WTC11 (cell line): ENCODE measurements at regions not wholly inside any gene's neighbourhood (a gene's known extent, or its start where the extent isn't known, plus 50 kb on each side); places are given as distances from the start of the nearest gene placed in this dataset.

Source experiments
- ATAC-seq: fragments of 200-7000 bp; cut with Tn5 transposase; 2 replicates; pipeline ENCODE4 v1.10.0; 2021; ENCODE audit warnings: mild to moderate bottlenecking, moderate library complexity
- CTCF ChIA-PET: fragments of 300-600 bp; sonication (Branson Sonifier 250); formaldehyde crosslinking; loops from one replicate; lab custom pipeline; 2021; ENCODE audit warnings: antibody characterized with exemption; lab: Charles Lee
- POLR2A ChIA-PET: fragments of 350-600 bp; sonication (Branson Sonifier 250); formaldehyde crosslinking; loops from one replicate; lab custom pipeline; 2021; ENCODE audit warnings: antibody characterized with exemption; lab: Charles Lee
- DNase-seq: peaks from one replicate; pipeline ENCODE4 v3.0.0; 2021; ENCODE audit warnings: low spot score
- H3K27ac Mint-ChIP-seq: 2 replicates; pipeline ENCODE4 v1.8.0; 2021; ENCODE audit warnings: mixed read lengths
- H3K27me3 Mint-ChIP-seq: 2 replicates; pipeline ENCODE4 v1.8.0; 2021; ENCODE audit warnings: low read depth, mild to moderate bottlenecking, moderate library complexity, mixed read lengths
- H3K36me3 Mint-ChIP-seq: 2 replicates; pipeline ENCODE4 v1.8.0; 2021; ENCODE audit warnings: mixed read lengths
- H3K4me1 Mint-ChIP-seq: 2 replicates; pipeline ENCODE4 v1.8.0; 2022; ENCODE audit warnings: mixed read lengths
- H3K4me3 Mint-ChIP-seq: 2 replicates; pipeline ENCODE4 v1.8.0; 2021; ENCODE audit warnings: mild to moderate bottlenecking, moderate library complexity, mixed read lengths
- H3K9me3 Mint-ChIP-seq: 2 replicates; pipeline ENCODE4 v1.8.0; 2021; ENCODE audit warnings: mixed read lengths
- CBFB ChIP-seq: sonication (generic); formaldehyde crosslinking; IDR thresholded peaks from 2 replicates; pipeline ENCODE4 v1.8.1; 2022; ENCODE audit warnings: mild to moderate bottlenecking, low read depth, missing genetic modification reagents
- GABPB1 ChIP-seq: sonication (generic); formaldehyde crosslinking; IDR thresholded peaks from 2 replicates; pipeline ENCODE4 v1.8.1; 2023; ENCODE audit warnings: mild to moderate bottlenecking, missing genetic modification reagents
- JAZF1 ChIP-seq: fragments of 250-450 bp; sonication (Bioruptor Pico); IDR thresholded peaks from 2 replicates; pipeline ENCODE4 v1.9.0; 2021; ENCODE audit warnings: moderate library complexity, mild to moderate bottlenecking, inconsistent platforms
- MXD4 ChIP-seq: fragments of 250-450 bp; sonication (Bioruptor Pico); IDR thresholded peaks from 2 replicates; pipeline ENCODE4 v1.8.0; 2021; ENCODE audit warnings: mild to moderate bottlenecking, moderate library complexity, borderline replicate concordance
- NR1H2 ChIP-seq: sonication (generic); formaldehyde crosslinking; IDR thresholded peaks from 2 replicates; pipeline ENCODE4 v1.9.0; 2021; ENCODE audit warnings: mild to moderate bottlenecking, moderate library complexity, missing genetic modification reagents
- NR3C1 ChIP-seq: sonication (generic); formaldehyde crosslinking; conservative IDR thresholded peaks from 2 replicates; pipeline ENCODE4 v1.8.1; 2023; ENCODE audit warnings: low read depth, mild to moderate bottlenecking, missing genetic modification reagents
- OVOL2 ChIP-seq: fragments of 250-450 bp; sonication (Bioruptor Pico); IDR thresholded peaks from 2 replicates; pipeline ENCODE4 v1.9.0; 2021; ENCODE audit warnings: mild to moderate bottlenecking, borderline replicate concordance
- ZNF396 ChIP-seq: fragments of 250-450 bp; sonication (Bioruptor Pico); IDR thresholded peaks from 2 replicates; pipeline ENCODE4 v1.8.0; 2021; ENCODE audit warnings: mild to moderate bottlenecking, moderate library complexity, borderline replicate concordance
- ZNF416 ChIP-seq: fragments of 250-450 bp; sonication (Bioruptor Pico); IDR thresholded peaks from 2 replicates; pipeline ENCODE4 v1.9.0; 2021; ENCODE audit warnings: mild to moderate bottlenecking, inconsistent platforms
- TF ChIP-seq, protein P1 (sequence below): fragments of 250-450 bp; sonication (Bioruptor Pico); IDR thresholded peaks from 2 replicates; pipeline ENCODE4 v1.9.0; 2021; ENCODE audit warnings: mild to moderate bottlenecking, borderline replicate concordance
- TF ChIP-seq, protein P2 (sequence below): sonication (generic); formaldehyde crosslinking; IDR thresholded peaks from 2 replicates; pipeline ENCODE4 v1.8.1; 2023; ENCODE audit warnings: mild to moderate bottlenecking, missing genetic modification reagents, borderline replicate concordance
- TF ChIP-seq, protein P3 (sequence below): fragments of 200-600 bp; IDR thresholded peaks from 2 replicates; pipeline ENCODE4 v1.8.0; 2022; ENCODE audit warnings: antibody characterized with exemption
- TF ChIP-seq, protein P4 (sequence below): sonication (generic); formaldehyde crosslinking; IDR thresholded peaks from 2 replicates; pipeline ENCODE4 v1.8.1; 2023; ENCODE audit warnings: mild to moderate bottlenecking, missing genetic modification reagents, moderate library complexity
- TF ChIP-seq, protein P5 (sequence below): sonication (generic); formaldehyde crosslinking; IDR thresholded peaks from 2 replicates; pipeline ENCODE4 v1.8.1; 2022; ENCODE audit warnings: mild to moderate bottlenecking, moderate library complexity, missing genetic modification reagents
- TF ChIP-seq, protein P6 (sequence below): sonication (generic); formaldehyde crosslinking; IDR thresholded peaks from 2 replicates; pipeline ENCODE4 v1.8.0; 2022; ENCODE audit warnings: mild to moderate bottlenecking, missing genetic modification reagents
- TF ChIP-seq, protein P7 (sequence below): sonication (generic); formaldehyde crosslinking; IDR thresholded peaks from 2 replicates; pipeline ENCODE4 v1.8.0; 2023; ENCODE audit warnings: missing genetic modification reagents
- TF ChIP-seq, protein P8 (sequence below): sonication (generic); formaldehyde crosslinking; conservative IDR thresholded peaks from 2 replicates; pipeline ENCODE4 v1.8.1; 2022; ENCODE audit warnings: mild to moderate bottlenecking, missing genetic modification reagents

DNA sequence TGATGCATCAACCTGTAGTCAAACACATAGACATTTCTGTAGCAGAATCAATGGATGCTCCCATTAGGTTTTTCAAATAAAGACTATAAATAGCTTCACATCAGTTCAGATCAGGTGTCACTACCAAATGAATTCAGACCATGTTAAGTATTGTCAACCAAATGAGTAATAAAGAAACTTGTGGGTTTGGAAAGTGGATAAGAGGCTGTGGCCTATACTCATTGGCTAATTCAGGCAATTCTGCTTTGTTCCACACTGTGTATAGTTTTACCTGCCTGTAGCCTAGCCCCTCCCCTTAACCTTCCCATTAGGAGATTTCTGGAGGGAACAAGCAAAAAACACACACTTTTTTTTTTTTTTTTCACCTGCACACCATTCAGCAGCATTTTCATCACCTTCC is 321.2 kb downstream of the HLX start:
- no peaks in the 10 kb centered on the region; the same call in 1 of the 2 replicates for H3K27me3 Mint-ChIP-seq
- H3K4me3 Mint-ChIP-seq, result no peak overlapping the region
- peaks cover 5% of the 10 kb centered on the region; the same call in 1 of the 2 replicates for H3K36me3 Mint-ChIP-seq
- H3K27ac Mint-ChIP-seq, result no peak overlapping the region
- CTCF ChIA-PET, result interaction anchor here (0.7 kb wide), 1 partner anchor 263 kb away, joined by 3 read pairs; no protein-coding TSS in a partner anchor
- ATAC-seq (no peak), DNase-seq (no peak)
- POLR2A ChIA-PET, result no interaction called here
- H3K9me3 Mint-ChIP-seq, result peaks cover 31% of the 10 kb centered on the region
- TF ChIP-seq, protein P1, sequence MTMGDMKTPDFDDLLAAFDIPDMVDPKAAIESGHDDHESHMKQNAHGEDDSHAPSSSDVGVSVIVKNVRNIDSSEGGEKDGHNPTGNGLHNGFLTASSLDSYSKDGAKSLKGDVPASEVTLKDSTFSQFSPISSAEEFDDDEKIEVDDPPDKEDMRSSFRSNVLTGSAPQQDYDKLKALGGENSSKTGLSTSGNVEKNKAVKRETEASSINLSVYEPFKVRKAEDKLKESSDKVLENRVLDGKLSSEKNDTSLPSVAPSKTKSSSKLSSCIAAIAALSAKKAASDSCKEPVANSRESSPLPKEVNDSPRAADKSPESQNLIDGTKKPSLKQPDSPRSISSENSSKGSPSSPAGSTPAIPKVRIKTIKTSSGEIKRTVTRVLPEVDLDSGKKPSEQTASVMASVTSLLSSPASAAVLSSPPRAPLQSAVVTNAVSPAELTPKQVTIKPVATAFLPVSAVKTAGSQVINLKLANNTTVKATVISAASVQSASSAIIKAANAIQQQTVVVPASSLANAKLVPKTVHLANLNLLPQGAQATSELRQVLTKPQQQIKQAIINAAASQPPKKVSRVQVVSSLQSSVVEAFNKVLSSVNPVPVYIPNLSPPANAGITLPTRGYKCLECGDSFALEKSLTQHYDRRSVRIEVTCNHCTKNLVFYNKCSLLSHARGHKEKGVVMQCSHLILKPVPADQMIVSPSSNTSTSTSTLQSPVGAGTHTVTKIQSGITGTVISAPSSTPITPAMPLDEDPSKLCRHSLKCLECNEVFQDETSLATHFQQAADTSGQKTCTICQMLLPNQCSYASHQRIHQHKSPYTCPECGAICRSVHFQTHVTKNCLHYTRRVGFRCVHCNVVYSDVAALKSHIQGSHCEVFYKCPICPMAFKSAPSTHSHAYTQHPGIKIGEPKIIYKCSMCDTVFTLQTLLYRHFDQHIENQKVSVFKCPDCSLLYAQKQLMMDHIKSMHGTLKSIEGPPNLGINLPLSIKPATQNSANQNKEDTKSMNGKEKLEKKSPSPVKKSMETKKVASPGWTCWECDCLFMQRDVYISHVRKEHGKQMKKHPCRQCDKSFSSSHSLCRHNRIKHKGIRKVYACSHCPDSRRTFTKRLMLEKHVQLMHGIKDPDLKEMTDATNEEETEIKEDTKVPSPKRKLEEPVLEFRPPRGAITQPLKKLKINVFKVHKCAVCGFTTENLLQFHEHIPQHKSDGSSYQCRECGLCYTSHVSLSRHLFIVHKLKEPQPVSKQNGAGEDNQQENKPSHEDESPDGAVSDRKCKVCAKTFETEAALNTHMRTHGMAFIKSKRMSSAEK, result no peak
- TF ChIP-seq, protein P2, sequence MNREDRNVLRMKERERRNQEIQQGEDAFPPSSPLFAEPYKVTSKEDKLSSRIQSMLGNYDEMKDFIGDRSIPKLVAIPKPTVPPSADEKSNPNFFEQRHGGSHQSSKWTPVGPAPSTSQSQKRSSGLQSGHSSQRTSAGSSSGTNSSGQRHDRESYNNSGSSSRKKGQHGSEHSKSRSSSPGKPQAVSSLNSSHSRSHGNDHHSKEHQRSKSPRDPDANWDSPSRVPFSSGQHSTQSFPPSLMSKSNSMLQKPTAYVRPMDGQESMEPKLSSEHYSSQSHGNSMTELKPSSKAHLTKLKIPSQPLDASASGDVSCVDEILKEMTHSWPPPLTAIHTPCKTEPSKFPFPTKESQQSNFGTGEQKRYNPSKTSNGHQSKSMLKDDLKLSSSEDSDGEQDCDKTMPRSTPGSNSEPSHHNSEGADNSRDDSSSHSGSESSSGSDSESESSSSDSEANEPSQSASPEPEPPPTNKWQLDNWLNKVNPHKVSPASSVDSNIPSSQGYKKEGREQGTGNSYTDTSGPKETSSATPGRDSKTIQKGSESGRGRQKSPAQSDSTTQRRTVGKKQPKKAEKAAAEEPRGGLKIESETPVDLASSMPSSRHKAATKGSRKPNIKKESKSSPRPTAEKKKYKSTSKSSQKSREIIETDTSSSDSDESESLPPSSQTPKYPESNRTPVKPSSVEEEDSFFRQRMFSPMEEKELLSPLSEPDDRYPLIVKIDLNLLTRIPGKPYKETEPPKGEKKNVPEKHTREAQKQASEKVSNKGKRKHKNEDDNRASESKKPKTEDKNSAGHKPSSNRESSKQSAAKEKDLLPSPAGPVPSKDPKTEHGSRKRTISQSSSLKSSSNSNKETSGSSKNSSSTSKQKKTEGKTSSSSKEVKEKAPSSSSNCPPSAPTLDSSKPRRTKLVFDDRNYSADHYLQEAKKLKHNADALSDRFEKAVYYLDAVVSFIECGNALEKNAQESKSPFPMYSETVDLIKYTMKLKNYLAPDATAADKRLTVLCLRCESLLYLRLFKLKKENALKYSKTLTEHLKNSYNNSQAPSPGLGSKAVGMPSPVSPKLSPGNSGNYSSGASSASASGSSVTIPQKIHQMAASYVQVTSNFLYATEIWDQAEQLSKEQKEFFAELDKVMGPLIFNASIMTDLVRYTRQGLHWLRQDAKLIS, result no peak
- H3K4me1 Mint-ChIP-seq, result no peaks in the 10 kb centered on the region

DNA sequence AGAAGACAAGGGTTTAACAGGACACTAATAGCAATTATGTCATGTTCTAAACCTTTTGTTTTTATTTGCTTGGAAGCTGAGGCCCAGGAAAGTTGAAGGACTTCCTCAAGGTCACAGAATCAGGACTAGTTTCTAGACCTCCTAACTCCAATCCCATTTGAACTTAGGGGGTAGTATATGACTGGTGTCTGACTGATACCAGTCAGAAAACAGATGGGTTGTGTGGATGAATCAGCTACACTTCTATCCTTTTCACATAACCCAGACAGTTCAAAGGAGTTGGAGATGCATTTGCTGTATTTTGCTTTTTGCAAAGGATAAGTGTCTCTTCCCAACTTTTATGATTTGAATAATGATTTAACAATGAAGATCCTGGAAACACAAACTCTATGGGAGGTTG is 322.5 kb downstream of the HLX start:
- H3K27me3 Mint-ChIP-seq, result no peaks in the 10 kb centered on the region
- POLR2A ChIA-PET, result no interaction called here
- no peaks in the 10 kb centered on the region for H3K36me3 Mint-ChIP-seq
- TF ChIP-seq JAZF1 (no peak), NR1H2 (CRISPR knock-in tag) (no peak), CBFB (CRISPR knock-in tag) (no peak), ZNF396 (no peak), OVOL2 (no peak), MXD4 (CRISPR knock-in tag) (no peak), ZNF416 (CRISPR knock-in tag) (no peak), GABPB1 (CRISPR knock-in tag) (no peak), NR3C1 (CRISPR knock-in tag) (no peak)
- TF ChIP-seq, protein P3, sequence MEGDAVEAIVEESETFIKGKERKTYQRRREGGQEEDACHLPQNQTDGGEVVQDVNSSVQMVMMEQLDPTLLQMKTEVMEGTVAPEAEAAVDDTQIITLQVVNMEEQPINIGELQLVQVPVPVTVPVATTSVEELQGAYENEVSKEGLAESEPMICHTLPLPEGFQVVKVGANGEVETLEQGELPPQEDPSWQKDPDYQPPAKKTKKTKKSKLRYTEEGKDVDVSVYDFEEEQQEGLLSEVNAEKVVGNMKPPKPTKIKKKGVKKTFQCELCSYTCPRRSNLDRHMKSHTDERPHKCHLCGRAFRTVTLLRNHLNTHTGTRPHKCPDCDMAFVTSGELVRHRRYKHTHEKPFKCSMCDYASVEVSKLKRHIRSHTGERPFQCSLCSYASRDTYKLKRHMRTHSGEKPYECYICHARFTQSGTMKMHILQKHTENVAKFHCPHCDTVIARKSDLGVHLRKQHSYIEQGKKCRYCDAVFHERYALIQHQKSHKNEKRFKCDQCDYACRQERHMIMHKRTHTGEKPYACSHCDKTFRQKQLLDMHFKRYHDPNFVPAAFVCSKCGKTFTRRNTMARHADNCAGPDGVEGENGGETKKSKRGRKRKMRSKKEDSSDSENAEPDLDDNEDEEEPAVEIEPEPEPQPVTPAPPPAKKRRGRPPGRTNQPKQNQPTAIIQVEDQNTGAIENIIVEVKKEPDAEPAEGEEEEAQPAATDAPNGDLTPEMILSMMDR, result no peak
- TF ChIP-seq, protein P4, sequence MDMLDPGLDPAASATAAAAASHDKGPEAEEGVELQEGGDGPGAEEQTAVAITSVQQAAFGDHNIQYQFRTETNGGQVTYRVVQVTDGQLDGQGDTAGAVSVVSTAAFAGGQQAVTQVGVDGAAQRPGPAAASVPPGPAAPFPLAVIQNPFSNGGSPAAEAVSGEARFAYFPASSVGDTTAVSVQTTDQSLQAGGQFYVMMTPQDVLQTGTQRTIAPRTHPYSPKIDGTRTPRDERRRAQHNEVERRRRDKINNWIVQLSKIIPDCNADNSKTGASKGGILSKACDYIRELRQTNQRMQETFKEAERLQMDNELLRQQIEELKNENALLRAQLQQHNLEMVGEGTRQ (CRISPR knock-in tag), result no peak
- TF ChIP-seq, protein P5, sequence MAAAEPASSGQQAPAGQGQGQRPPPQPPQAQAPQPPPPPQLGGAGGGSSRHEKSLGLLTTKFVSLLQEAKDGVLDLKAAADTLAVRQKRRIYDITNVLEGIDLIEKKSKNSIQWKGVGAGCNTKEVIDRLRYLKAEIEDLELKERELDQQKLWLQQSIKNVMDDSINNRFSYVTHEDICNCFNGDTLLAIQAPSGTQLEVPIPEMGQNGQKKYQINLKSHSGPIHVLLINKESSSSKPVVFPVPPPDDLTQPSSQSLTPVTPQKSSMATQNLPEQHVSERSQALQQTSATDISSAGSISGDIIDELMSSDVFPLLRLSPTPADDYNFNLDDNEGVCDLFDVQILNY (CRISPR knock-in tag), result no peak
- TF ChIP-seq, protein P6, sequence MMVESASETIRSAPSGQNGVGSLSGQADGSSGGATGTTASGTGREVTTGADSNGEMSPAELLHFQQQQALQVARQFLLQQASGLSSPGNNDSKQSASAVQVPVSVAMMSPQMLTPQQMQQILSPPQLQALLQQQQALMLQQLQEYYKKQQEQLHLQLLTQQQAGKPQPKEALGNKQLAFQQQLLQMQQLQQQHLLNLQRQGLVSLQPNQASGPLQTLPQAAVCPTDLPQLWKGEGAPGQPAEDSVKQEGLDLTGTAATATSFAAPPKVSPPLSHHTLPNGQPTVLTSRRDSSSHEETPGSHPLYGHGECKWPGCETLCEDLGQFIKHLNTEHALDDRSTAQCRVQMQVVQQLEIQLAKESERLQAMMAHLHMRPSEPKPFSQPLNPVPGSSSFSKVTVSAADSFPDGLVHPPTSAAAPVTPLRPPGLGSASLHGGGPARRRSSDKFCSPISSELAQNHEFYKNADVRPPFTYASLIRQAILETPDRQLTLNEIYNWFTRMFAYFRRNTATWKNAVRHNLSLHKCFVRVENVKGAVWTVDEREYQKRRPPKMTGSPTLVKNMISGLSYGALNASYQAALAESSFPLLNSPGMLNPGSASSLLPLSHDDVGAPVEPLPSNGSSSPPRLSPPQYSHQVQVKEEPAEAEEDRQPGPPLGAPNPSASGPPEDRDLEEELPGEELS (CRISPR knock-in tag), result no peak
- TF ChIP-seq, protein P7, sequence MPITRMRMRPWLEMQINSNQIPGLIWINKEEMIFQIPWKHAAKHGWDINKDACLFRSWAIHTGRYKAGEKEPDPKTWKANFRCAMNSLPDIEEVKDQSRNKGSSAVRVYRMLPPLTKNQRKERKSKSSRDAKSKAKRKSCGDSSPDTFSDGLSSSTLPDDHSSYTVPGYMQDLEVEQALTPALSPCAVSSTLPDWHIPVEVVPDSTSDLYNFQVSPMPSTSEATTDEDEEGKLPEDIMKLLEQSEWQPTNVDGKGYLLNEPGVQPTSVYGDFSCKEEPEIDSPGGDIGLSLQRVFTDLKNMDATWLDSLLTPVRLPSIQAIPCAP (CRISPR knock-in tag), result no peak
- TF ChIP-seq, protein P8, sequence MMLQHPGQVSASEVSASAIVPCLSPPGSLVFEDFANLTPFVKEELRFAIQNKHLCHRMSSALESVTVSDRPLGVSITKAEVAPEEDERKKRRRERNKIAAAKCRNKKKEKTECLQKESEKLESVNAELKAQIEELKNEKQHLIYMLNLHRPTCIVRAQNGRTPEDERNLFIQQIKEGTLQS (CRISPR knock-in tag), result no peak
- TF ChIP-seq, all 79 proteins: peak for 0
- CTCF ChIA-PET, result no interaction called here
- no peak for ATAC-seq
- Mint-ChIP-seq H3K4me3 (no peak overlapping the region), H3K27ac (no peak overlapping the region), H3K9me3 (peaks cover 24% of the 10 kb centered on the region), H3K4me1 (no peaks in the 10 kb centered on the region)
- no peak for DNase-seq
